Lower lobe of right lung (tissue), 2 donors: ENCODE measurements at regions not wholly inside any gene's neighbourhood (a gene's known extent, or its start where the extent isn't known, plus 50 kb on each side); places are given as distances from the start of the nearest gene placed in this dataset.

Source experiments
- ATAC-seq, 2 donors: fragments of 200-7000 bp; cut with Tn5 transposase; one replicate each; pipeline ENCODE4 v1.9.1; 2020 to 2022; ENCODE audit warnings: mild to moderate bottlenecking in 2 of 2, moderate library complexity in 2 of 2
- DNase-seq: peaks from one replicate; pipeline ENCODE4 v3.0.0-alpha.2; 2020
- H3K27ac ChIP-seq: fragments of 200-600 bp; one replicate; pipeline ENCODE4 v1.8.0; 2022
- H3K27me3 ChIP-seq: fragments of 200-600 bp; one replicate; pipeline ENCODE4 v1.8.0; 2022; ENCODE audit warnings: low read depth
- H3K36me3 ChIP-seq: fragments of 200-600 bp; one replicate; pipeline ENCODE4 v1.8.0; 2022; ENCODE audit warnings: mild to moderate bottlenecking
- H3K4me1 ChIP-seq: fragments of 200-600 bp; one replicate; pipeline ENCODE4 v1.8.0; 2022
- H3K4me3 ChIP-seq: fragments of 200-600 bp; one replicate; pipeline ENCODE4 v1.8.0; 2022; ENCODE audit warnings: mild to moderate bottlenecking
- H3K9me3 ChIP-seq: fragments of 200-600 bp; one replicate; pipeline ENCODE4 v1.8.0; 2022
- CTCF ChIP-seq: fragments of 200-600 bp; IDR thresholded peaks from one replicate; pipeline ENCODE4 v1.8.0; 2022; ENCODE audit warnings: antibody characterized with exemption, mild to moderate bottlenecking
- intact Hi-C: fragments of 100-400 bp; cut with DNase I; formaldehyde crosslinking; loops from one replicate; pipeline ENCODE4 v1.11.0; 2022
- donor health status: DM: no; HTN: yes; CAD: no; lungs with severe emphysema.

- intact Hi-C loops: no loop called here
- no peak for ATAC-seq
- Histone ChIP-seq H3K9me3 (no peaks in the 10 kb centered on the region), H3K4me3 (no peak overlapping the region), H3K27ac (no peak overlapping the region), H3K36me3 (no peaks in the 10 kb centered on the region), H3K4me1 (no peaks in the 10 kb centered on the region), H3K27me3 (no peaks in the 10 kb centered on the region)
- no peak for DNase-seq
- no peak for TF ChIP-seq CTCF
These were observed 364.5 kb upstream of the DUSP10 start for GRCh38 chr1:222106377-222106776.

DNA sequence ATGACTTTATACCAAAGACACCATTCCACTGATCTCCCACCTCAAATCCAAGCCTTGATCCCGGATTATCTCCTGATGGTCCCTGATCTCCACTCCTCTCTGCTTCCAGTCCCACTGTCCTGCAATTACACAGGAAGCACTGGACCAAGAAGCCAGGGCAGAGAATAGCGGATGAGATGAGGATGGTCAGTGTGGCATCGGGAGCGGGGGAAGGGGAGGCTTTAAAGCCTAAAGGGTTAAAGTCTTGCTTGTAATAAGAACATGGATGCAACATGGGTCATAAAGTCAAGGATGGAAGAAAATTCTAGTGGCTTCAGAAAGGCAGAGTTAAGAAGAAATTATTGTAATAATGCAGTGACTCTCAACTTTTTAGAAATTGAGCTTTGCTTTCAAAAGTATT is 364.0 kb upstream of the DUSP10 start:
- intact Hi-C loops: no loop called here

GRCh38 chr1:222105393-222105737 is 363.5 kb upstream of the DUSP10 start:
- DNase-seq (no peak), ATAC-seq (no peak)
- no peaks in the 10 kb centered on the region for H3K27me3 ChIP-seq
- H3K27ac ChIP-seq: no peak overlapping the region
- no peaks in the 10 kb centered on the region for H3K4me1 ChIP-seq
- no peaks in the 10 kb centered on the region for H3K9me3 ChIP-seq
- no peaks in the 10 kb centered on the region for H3K36me3 ChIP-seq
- no peak overlapping the region for H3K4me3 ChIP-seq
- no peak for TF ChIP-seq CTCF
- intact Hi-C loops: no loop called here

More for the DNA sequence above, 364.0 kb upstream of the DUSP10 start:
- TF ChIP-seq CTCF: no peak
- Histone ChIP-seq H3K9me3 (no peaks in the 10 kb centered on the region), H3K4me3 (no peak overlapping the region), H3K4me1 (no peaks in the 10 kb centered on the region), H3K36me3 (no peaks in the 10 kb centered on the region), H3K27me3 (no peaks in the 10 kb centered on the region), H3K27ac (no peak overlapping the region)
- no peak for DNase-seq
- no peak for ATAC-seq

DNA sequence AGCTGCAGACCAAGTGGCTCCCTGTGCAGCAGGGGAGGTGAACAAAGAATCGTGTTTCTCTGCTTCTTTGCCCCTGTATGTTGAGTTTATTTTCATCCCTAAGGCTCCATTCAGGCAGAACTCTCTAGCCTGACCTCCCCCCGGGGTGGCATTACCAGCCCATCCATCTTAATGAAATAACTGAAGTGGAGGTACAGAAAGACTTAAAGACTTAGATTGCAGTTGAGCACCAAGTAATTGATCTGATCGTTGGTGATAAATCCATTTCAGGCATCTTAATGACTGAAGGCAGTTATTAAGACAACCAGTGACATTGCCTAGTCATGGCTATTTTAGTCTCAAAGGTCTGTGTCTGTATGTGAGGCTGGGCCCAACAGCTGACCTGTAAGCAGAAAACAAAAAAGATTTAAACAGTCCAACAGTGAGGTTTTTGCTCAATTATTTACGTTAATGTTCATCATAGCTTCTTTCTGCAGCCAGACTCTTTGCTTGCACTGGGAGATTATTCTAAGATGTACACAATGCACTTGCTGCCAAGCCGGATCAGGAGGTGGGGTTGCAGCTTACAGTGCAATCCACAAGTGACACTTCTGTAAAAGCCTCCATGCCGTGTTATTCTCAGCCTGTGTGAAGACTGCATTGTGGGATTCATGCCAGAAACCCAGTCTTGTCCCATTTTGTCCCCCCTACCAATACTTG is 363.0 kb upstream of the DUSP10 start:
- no peak for ATAC-seq
- Histone ChIP-seq H3K27ac (no peak overlapping the region), H3K9me3 (no peaks in the 10 kb centered on the region), H3K27me3 (no peaks in the 10 kb centered on the region), H3K4me3 (no peak overlapping the region), H3K4me1 (no peaks in the 10 kb centered on the region), H3K36me3 (no peaks in the 10 kb centered on the region)
- DNase-seq: no peak
- intact Hi-C loops: no loop called here
- TF ChIP-seq CTCF: no peak

GRCh38 chr1:222104097-222104496 is 362.2 kb upstream of the DUSP10 start:
- no peaks in the 10 kb centered on the region for H3K36me3 ChIP-seq
- no peak overlapping the region for H3K4me3 ChIP-seq
- no peak for DNase-seq
- no peak overlapping the region for H3K27ac ChIP-seq
- no peaks in the 10 kb centered on the region for H3K9me3 ChIP-seq
- no peaks in the 10 kb centered on the region for H3K4me1 ChIP-seq
- H3K27me3 ChIP-seq: no peaks in the 10 kb centered on the region
- ATAC-seq: no peak
- TF ChIP-seq CTCF: no peak
- intact Hi-C loops: no loop called here

GRCh38 chr1:222099746-222100145 is 357.9 kb upstream of the DUSP10 start:
- H3K27me3 ChIP-seq: no peaks in the 10 kb centered on the region
- intact Hi-C loops: no loop called here
- no peak overlapping the region for H3K27ac ChIP-seq
- ATAC-seq (no peak), DNase-seq (no peak)
- H3K9me3 ChIP-seq: no peaks in the 10 kb centered on the region
- H3K4me1 ChIP-seq: no peaks in the 10 kb centered on the region
- H3K4me3 ChIP-seq: no peak overlapping the region
- H3K36me3 ChIP-seq: no peaks in the 10 kb centered on the region
- no peak for TF ChIP-seq CTCF
